ENCODE measurements at regions not wholly inside any gene's neighbourhood (a gene's known extent, or its start where the extent isn't known, plus 50 kb on each side); places are given as distances from the start of the nearest gene placed in this dataset.
A peak's percentile ranks its signal among the peaks of the same experiment; 100 is the strongest.

- no peak overlapping the region for H3K4me3 ChIP-seq (ENCODE audit: low read length)
- DNase-seq (ENCODE audit: low read depth): no peak
- TF ChIP-seq, protein P1, sequence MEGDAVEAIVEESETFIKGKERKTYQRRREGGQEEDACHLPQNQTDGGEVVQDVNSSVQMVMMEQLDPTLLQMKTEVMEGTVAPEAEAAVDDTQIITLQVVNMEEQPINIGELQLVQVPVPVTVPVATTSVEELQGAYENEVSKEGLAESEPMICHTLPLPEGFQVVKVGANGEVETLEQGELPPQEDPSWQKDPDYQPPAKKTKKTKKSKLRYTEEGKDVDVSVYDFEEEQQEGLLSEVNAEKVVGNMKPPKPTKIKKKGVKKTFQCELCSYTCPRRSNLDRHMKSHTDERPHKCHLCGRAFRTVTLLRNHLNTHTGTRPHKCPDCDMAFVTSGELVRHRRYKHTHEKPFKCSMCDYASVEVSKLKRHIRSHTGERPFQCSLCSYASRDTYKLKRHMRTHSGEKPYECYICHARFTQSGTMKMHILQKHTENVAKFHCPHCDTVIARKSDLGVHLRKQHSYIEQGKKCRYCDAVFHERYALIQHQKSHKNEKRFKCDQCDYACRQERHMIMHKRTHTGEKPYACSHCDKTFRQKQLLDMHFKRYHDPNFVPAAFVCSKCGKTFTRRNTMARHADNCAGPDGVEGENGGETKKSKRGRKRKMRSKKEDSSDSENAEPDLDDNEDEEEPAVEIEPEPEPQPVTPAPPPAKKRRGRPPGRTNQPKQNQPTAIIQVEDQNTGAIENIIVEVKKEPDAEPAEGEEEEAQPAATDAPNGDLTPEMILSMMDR (conservative IDR thresholded peaks at IDR 0.05; ENCODE audit: low read depth, low read length): no peak
These were observed 709.7 kb downstream of the ADGRL2 start for GRCh38 chr1:82510431-82510830.

- TF ChIP-seq, protein P1 (conservative IDR thresholded peaks at IDR 0.05; ENCODE audit: low read depth, low read length): no peak
- H3K4me3 ChIP-seq (ENCODE audit: low read length): no peak overlapping the region
- no peak for DNase-seq (ENCODE audit: low read depth)
These were observed 706.3 kb downstream of the ADGRL2 start for GRCh38 chr1:82507011-82507410.

DNA sequence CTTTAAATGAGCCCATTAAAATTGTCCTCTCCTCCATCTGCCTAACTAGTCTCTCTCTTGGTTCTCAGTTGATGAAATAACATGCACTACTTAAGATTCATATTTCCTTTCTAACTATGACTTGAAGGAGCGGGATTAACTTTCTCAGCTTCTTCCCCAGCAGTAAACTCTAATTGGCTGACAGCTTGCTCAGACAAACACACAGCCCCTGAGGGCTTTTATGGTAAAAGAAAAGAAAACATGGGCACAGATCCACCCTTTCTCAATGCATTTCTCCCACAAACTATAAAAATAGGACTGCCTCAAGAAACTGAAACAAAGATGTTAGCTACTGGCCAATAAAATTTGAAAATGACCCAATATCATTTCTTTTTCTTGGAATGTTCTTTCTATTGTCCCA is 703.1 kb downstream of the ADGRL2 start:
- DNase-seq (ENCODE audit: low read depth): peak; percentile 19
- TF ChIP-seq, protein P1 (conservative IDR thresholded peaks at IDR 0.05; ENCODE audit: low read depth, low read length): no peak

GRCh38 chr1:82499022-82499421 is 698.3 kb downstream of the ADGRL2 start:
- TF ChIP-seq, protein P1 (conservative IDR thresholded peaks at IDR 0.05; ENCODE audit: low read depth, low read length): no peak
- no peak for DNase-seq (ENCODE audit: low read depth)

More for the DNA sequence above, 703.1 kb downstream of the ADGRL2 start:
- no peak overlapping the region for H3K4me3 ChIP-seq (ENCODE audit: low read length)

GRCh38 chr1:82494117-82494516 is 693.4 kb downstream of the ADGRL2 start:
- DNase-seq (ENCODE audit: low read depth): no peak
- TF ChIP-seq, protein P1 (conservative IDR thresholded peaks at IDR 0.05; ENCODE audit: low read depth, low read length): no peak
- H3K4me3 ChIP-seq (ENCODE audit: low read length): no peak overlapping the region

More at GRCh38 chr1:82499022-82499421, 698.3 kb downstream of the ADGRL2 start:
- H3K4me3 ChIP-seq (ENCODE audit: low read length): no peak overlapping the region

GRCh38 chr1:82492159-82492558 is 691.4 kb downstream of the ADGRL2 start:
- H3K4me3 ChIP-seq (ENCODE audit: low read length): no peak overlapping the region
- TF ChIP-seq, protein P1 (conservative IDR thresholded peaks at IDR 0.05; ENCODE audit: low read depth, low read length): no peak
- no peak for DNase-seq (ENCODE audit: low read depth)

- TF ChIP-seq, protein P1 (conservative IDR thresholded peaks at IDR 0.05; ENCODE audit: low read depth, low read length): no peak
- no peak for DNase-seq (ENCODE audit: low read depth)
These were observed 690.7 kb downstream of the ADGRL2 start for GRCh38 chr1:82491301-82492048.

More at GRCh38 chr1:82491301-82492048, 690.7 kb downstream of the ADGRL2 start:
- H3K4me3 ChIP-seq (ENCODE audit: low read length): no peak overlapping the region

Data from retinal pigment epithelial cell (primary cell).